Neural cell (in vitro differentiated cells): ENCODE measurements at regions not wholly inside any gene's neighbourhood (a gene's known extent, or its start where the extent isn't known, plus 50 kb on each side); places are given as distances from the start of the nearest gene placed in this dataset.

Experiments
- H2AFZ ChIP-seq: fragments of 200-600, 300-800 bp; sonication (generic), shearing (Covaris generic); 2 replicates; pipeline ENCODE4 v1.6.0; 2014; ENCODE audit warnings: low read depth, mild to moderate bottlenecking, antibody characterized with exemption, low read length, moderate library complexity
- H3F3A ChIP-seq: fragments of 200-600 bp; shearing (Covaris generic); 2 replicates; pipeline ENCODE4 v1.6.1; 2016; ENCODE audit warnings: mild to moderate bottlenecking, moderate library complexity, mixed read lengths, antibody characterized with exemption, low read length; ENCODE audit not compliant: insufficient read depth, poor library complexity, severe bottlenecking
- H3K27ac ChIP-seq: fragments of 200-600, 300-800 bp; sonication (generic), shearing (Covaris generic); 2 replicates; pipeline ENCODE4 v1.5.1; 2014; ENCODE audit warnings: mild to moderate bottlenecking, low read length, moderate library complexity
- H3K27me3 ChIP-seq: fragments of 300-800, 200-600 bp; sonication (generic), shearing (Covaris generic); 2 replicates; pipeline ENCODE4 v1.6.0; 2014; ENCODE audit warnings: mild to moderate bottlenecking, low read depth, low read length, moderate library complexity; ENCODE audit not compliant: insufficient read depth
- H3K36me3 ChIP-seq: fragments of 300-800, 200-600 bp; sonication (generic), shearing (Covaris generic); 2 replicates; pipeline ENCODE4 v1.5.1; 2014; ENCODE audit warnings: mild to moderate bottlenecking, antibody characterized with exemption, low read length, moderate library complexity; ENCODE audit not compliant: insufficient read depth
- H3K4me2 ChIP-seq: fragments of 300-800, 200-600 bp; sonication (generic), shearing (Covaris generic); 2 replicates; pipeline ENCODE4 v1.6.0; 2014; ENCODE audit warnings: mild to moderate bottlenecking, low read length
- H3K4me3 ChIP-seq: fragments of 300-800, 200-600 bp; sonication (generic), shearing (Covaris generic); 2 replicates; pipeline ENCODE4 v1.5.1; 2014; ENCODE audit warnings: mild to moderate bottlenecking, low read length, moderate library complexity
- H3K79me2 ChIP-seq: fragments of 200-600 bp; shearing (Covaris generic); replicated peaks from 2 replicates; pipeline ENCODE4 v1.6.0; 2014; ENCODE audit warnings: mild to moderate bottlenecking, low read length, moderate library complexity; ENCODE audit not compliant: insufficient read depth
- H3K9ac ChIP-seq: fragments of 300-800, 200-600 bp; sonication (generic), shearing (Covaris generic); 2 replicates; pipeline ENCODE4 v1.6.1; 2016; ENCODE audit warnings: mild to moderate bottlenecking, low read length, mixed read lengths
- H3K9me2 ChIP-seq: fragments of 200-600 bp; shearing (Covaris generic); 2 replicates; pipeline ENCODE4 v1.6.1; 2016; ENCODE audit warnings: mild to moderate bottlenecking, low read length, mixed read lengths; ENCODE audit not compliant: insufficient read depth
- H3K9me3 ChIP-seq: fragments of 200-600, 300-800 bp; sonication (generic), shearing (Covaris generic); 2 replicates; pipeline ENCODE4 v1.6.1; 2016; ENCODE audit warnings: mild to moderate bottlenecking, mixed run types, low read length, moderate library complexity, mixed read lengths
- H4K20me1 ChIP-seq: fragments of 200-600 bp; shearing (Covaris generic); 2 replicates; pipeline ENCODE4 v1.6.1; 2016; ENCODE audit warnings: mild to moderate bottlenecking, mixed run types; ENCODE audit not compliant: insufficient read depth
- EP300 ChIP-seq: fragments of 450-650 bp; conservative IDR thresholded peaks from 2 replicates; pipeline ENCODE4 v1.6.1; 2014; ENCODE audit warnings: antibody characterized with exemption, mild to moderate bottlenecking, moderate library complexity; ENCODE audit not compliant: poor library complexity, severe bottlenecking
- EZH2 ChIP-seq: fragments of 200-600, 300-800 bp; shearing (Covaris generic), sonication (generic); IDR thresholded peaks from 2 replicates; pipeline ENCODE4 v1.6.1; 2014; ENCODE audit warnings: antibody characterized with exemption, low read length, borderline replicate concordance, mild to moderate bottlenecking; ENCODE audit not compliant: insufficient read depth, poor library complexity, severe bottlenecking
- MXI1 ChIP-seq: fragments of 450-650 bp; conservative IDR thresholded peaks from 2 replicates; pipeline ENCODE4 v1.6.1; 2014; ENCODE audit warnings: antibody characterized with exemption, mild to moderate bottlenecking; ENCODE audit not compliant: poor library complexity, severe bottlenecking
- POLR2AphosphoS5 ChIP-seq: IDR thresholded peaks from 2 replicates; pipeline ENCODE4 v1.6.1; 2012
- RAD21 ChIP-seq: fragments of 450-650 bp; conservative IDR thresholded peaks from 2 replicates; pipeline ENCODE4 v1.6.1; 2014; ENCODE audit warnings: antibody characterized with exemption, mild to moderate bottlenecking, moderate library complexity
- SMC3 ChIP-seq: fragments of 450-650 bp; conservative IDR thresholded peaks from 2 replicates; pipeline ENCODE4 v1.6.1; 2014; ENCODE audit warnings: antibody characterized with exemption, mild to moderate bottlenecking, moderate library complexity; ENCODE audit not compliant: poor library complexity
- TAF1 ChIP-seq: IDR thresholded peaks from 2 replicates; pipeline ENCODE4 v1.6.1; 2012; ENCODE audit warnings: low read depth
- TF ChIP-seq, protein P1 (sequence below): IDR thresholded peaks from 2 replicates; pipeline ENCODE4 v1.6.1; 2012; ENCODE audit warnings: borderline replicate concordance
- TF ChIP-seq, protein P2 (sequence below): fragments of 450-650 bp; IDR thresholded peaks from 2 replicates; pipeline ENCODE4 v1.5.1; 2014; ENCODE audit warnings: antibody characterized with exemption, mild to moderate bottlenecking, moderate library complexity; ENCODE audit not compliant: poor library complexity, severe bottlenecking

DNA sequence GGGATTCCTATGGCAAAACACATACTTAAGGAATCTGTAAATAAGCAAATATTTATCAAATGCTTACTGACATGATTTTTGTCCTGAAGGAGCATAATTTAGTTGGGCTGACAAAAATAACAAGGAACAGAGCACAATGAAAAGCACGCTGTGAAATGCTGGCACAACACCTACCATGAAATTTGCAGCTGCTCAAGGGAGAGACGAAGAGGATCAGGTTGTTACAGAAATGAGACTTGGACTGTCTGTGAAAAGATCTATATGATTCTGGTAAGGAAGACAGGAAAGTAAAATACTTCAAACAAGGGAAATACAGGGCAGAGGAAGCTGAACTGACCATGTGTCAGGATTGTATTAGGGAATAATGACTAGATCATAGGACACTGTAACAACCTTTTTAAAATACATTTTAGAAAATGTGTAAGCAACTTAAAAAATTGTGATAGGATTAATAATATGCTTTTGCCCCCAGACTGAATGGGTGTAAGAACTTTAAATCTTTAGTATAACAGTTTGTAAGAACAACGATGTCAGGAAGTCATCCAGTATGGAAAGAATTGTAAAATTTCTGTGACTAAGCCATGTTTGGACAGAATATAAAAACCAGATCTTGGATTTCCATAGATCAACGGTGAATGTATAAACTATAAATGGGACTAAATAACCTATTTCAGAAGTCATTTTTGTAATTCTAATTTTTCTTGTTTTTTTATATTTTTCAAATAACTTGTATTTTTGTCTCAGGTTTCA is 1556.0 kb downstream of the EFNB2 start:
- H3K27ac ChIP-seq = no peak overlapping the region
- H3K79me2 ChIP-seq = no peaks in the 10 kb centered on the region
- H3F3A ChIP-seq = no peaks in the 10 kb centered on the region
- no peak overlapping the region for H3K9ac ChIP-seq
- no peaks in the 10 kb centered on the region for H4K20me1 ChIP-seq
- no peaks in the 10 kb centered on the region for H3K9me3 ChIP-seq
- H3K4me2 ChIP-seq = no peak overlapping the region
- no peak overlapping the region for H2AFZ ChIP-seq
- TF ChIP-seq EZH2 = no peak
- no peak for TF ChIP-seq EP300
- TF ChIP-seq MXI1 = no peak
- TF ChIP-seq TAF1 = no peak
- no peak for TF ChIP-seq POLR2AphosphoS5
- TF ChIP-seq SMC3 = no peak
- TF ChIP-seq RAD21 = no peak
- H3K36me3 ChIP-seq = no peaks in the 10 kb centered on the region
- H3K27me3 ChIP-seq = no peaks in the 10 kb centered on the region
- H3K4me3 ChIP-seq = no peak overlapping the region
- H3K9me2 ChIP-seq = no peaks in the 10 kb centered on the region

DNA sequence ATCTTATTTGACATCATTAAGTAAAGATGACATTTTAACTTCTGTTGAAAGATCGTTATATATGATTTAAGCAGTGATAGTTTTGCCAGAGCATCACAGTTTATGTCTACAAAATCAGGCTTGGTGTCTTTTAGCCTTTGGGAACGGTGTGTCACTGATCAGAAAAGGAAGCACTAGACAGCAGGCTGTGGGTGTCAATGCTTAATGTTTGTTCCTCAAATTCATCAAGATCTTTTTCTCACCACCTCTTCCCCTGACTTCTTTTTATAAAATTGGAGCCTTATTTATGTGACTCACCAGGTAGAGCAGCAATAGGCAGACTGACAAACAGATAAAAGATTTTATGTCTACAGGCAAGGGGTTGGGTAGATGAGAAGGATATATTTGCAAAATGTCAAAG is 1558.5 kb downstream of the EFNB2 start:
- no peaks in the 10 kb centered on the region for H3K36me3 ChIP-seq

More for the DNA sequence above, 1558.5 kb downstream of the EFNB2 start:
- Histone ChIP-seq H3F3A (no peaks in the 10 kb centered on the region), H3K79me2 (no peaks in the 10 kb centered on the region), H3K9ac (no peak overlapping the region), H3K27ac (peak overlapping the region; percentile 18), H2AFZ (no peak overlapping the region), H3K4me2 (no peak overlapping the region), H3K4me3 (peak overlapping the region; percentile 0), H3K27me3 (no peaks in the 10 kb centered on the region), H3K9me2 (no peaks in the 10 kb centered on the region), H4K20me1 (no peaks in the 10 kb centered on the region), H3K9me3 (no peaks in the 10 kb centered on the region)
- no peak for TF ChIP-seq EP300
- no peak for TF ChIP-seq EZH2
- no peak for TF ChIP-seq TAF1
- TF ChIP-seq, protein P1, sequence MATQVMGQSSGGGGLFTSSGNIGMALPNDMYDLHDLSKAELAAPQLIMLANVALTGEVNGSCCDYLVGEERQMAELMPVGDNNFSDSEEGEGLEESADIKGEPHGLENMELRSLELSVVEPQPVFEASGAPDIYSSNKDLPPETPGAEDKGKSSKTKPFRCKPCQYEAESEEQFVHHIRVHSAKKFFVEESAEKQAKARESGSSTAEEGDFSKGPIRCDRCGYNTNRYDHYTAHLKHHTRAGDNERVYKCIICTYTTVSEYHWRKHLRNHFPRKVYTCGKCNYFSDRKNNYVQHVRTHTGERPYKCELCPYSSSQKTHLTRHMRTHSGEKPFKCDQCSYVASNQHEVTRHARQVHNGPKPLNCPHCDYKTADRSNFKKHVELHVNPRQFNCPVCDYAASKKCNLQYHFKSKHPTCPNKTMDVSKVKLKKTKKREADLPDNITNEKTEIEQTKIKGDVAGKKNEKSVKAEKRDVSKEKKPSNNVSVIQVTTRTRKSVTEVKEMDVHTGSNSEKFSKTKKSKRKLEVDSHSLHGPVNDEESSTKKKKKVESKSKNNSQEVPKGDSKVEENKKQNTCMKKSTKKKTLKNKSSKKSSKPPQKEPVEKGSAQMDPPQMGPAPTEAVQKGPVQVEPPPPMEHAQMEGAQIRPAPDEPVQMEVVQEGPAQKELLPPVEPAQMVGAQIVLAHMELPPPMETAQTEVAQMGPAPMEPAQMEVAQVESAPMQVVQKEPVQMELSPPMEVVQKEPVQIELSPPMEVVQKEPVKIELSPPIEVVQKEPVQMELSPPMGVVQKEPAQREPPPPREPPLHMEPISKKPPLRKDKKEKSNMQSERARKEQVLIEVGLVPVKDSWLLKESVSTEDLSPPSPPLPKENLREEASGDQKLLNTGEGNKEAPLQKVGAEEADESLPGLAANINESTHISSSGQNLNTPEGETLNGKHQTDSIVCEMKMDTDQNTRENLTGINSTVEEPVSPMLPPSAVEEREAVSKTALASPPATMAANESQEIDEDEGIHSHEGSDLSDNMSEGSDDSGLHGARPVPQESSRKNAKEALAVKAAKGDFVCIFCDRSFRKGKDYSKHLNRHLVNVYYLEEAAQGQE = no peak
- no peak for TF ChIP-seq SMC3
- TF ChIP-seq, protein P2, sequence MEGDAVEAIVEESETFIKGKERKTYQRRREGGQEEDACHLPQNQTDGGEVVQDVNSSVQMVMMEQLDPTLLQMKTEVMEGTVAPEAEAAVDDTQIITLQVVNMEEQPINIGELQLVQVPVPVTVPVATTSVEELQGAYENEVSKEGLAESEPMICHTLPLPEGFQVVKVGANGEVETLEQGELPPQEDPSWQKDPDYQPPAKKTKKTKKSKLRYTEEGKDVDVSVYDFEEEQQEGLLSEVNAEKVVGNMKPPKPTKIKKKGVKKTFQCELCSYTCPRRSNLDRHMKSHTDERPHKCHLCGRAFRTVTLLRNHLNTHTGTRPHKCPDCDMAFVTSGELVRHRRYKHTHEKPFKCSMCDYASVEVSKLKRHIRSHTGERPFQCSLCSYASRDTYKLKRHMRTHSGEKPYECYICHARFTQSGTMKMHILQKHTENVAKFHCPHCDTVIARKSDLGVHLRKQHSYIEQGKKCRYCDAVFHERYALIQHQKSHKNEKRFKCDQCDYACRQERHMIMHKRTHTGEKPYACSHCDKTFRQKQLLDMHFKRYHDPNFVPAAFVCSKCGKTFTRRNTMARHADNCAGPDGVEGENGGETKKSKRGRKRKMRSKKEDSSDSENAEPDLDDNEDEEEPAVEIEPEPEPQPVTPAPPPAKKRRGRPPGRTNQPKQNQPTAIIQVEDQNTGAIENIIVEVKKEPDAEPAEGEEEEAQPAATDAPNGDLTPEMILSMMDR = no peak
- no peak for TF ChIP-seq RAD21
- TF ChIP-seq MXI1 = no peak
- no peak for TF ChIP-seq POLR2AphosphoS5
